GM12878 (cell line): ENCODE measurements at regions not wholly inside any gene's neighbourhood (a gene's known extent, or its start where the extent isn't known, plus 50 kb on each side); places are given as distances from the start of the nearest gene placed in this dataset.

Experiments
- ATAC-seq: fragments of 200-7000 bp; cut with Tn5 transposase; 3 replicates; pipeline ENCODE4 v1.9.1; 2020; ENCODE audit warnings: mild to moderate bottlenecking, moderate library complexity
- BruUV-seq: library from RNA; stranded (reverse); fragments of 400-500 nt; replicated peaks from 2 replicates; lab custom pipeline; 2021; lab: Mats Ljungman, UMichigan
- CTCF ChIA-PET: fragments of 300-600 bp; sonication (Branson Sonifier 250); formaldehyde crosslinking; extraction: SDS; loops from one replicate; lab custom pipeline; 2021; ENCODE audit warnings: inconsistent platforms; lab: Yijun Ruan, JAX
- POLR2A ChIA-PET: fragments of 350-600 bp; formaldehyde crosslinking; extraction: SDS; loops from one replicate; lab custom pipeline; 2021; ENCODE audit warnings: inconsistent platforms; lab: Charles Lee
- RAD21 ChIA-PET: fragments of 300-600 bp; sonication (Branson Sonifier 250); formaldehyde crosslinking; loops from one replicate; lab custom pipeline; 2023; ENCODE audit warnings: antibody characterized with exemption; ENCODE audit not compliant: unreplicated experiment; lab: Charles Lee
- SMC1A ChIA-PET: fragments of 300-600 bp; sonication (Branson Sonifier 250); formaldehyde crosslinking; loops from one replicate; lab custom pipeline; 2023; ENCODE audit not compliant: unreplicated experiment, uncharacterized antibody; lab: Charles Lee
- DNase-seq: peaks from one replicate; pipeline ENCODE4 v3.0.0-alpha.2; 2011; ENCODE audit warnings: low read depth, low spot score
- FAIRE-seq: peaks from 3 replicates; lab custom pipeline; 2011; peaks lifted over from hg19 to GRCh38; lab: Jason Lieb, UNC
- H2AFZ ChIP-seq: 2 replicates; pipeline ENCODE4 v1.6.0; 2011; ENCODE audit warnings: low read depth, low read length, control low read depth; ENCODE audit not compliant: control insufficient read depth
- H3K27ac ChIP-seq: 2 replicates; pipeline ENCODE4 v1.5.1; 2011; ENCODE audit warnings: control low read depth; ENCODE audit not compliant: control insufficient read depth, insufficient read depth
- H3K27me3 ChIP-seq, 2 experiments: replicated peaks in 1 of 2; 2 replicates each; pipeline versions ENCODE4 v1.6.0 to v1.6.1; 2011; ENCODE audit warnings: low read length in 1 of 2; ENCODE audit not compliant: control insufficient read depth in 2 of 2, insufficient read depth in 2 of 2
- H3K36me3 ChIP-seq, 2 experiments: 2 replicates each; pipeline ENCODE4 v1.5.1; 2011; ENCODE audit warnings: low read length in 1 of 2; ENCODE audit not compliant: control insufficient read depth in 2 of 2, insufficient read depth in 2 of 2
- H3K4me1 ChIP-seq: 2 replicates; pipeline ENCODE4 v1.6.1; 2011; ENCODE audit warnings: mild to moderate bottlenecking, low read length, moderate library complexity, mixed read lengths; ENCODE audit not compliant: control insufficient read depth, insufficient read depth
- H3K4me2 ChIP-seq: 2 replicates; pipeline ENCODE4 v1.6.0; 2011; ENCODE audit warnings: control low read depth; ENCODE audit not compliant: control insufficient read depth, insufficient read depth
- H3K4me3 ChIP-seq: fragments of 200-600 bp; sonication (generic); 2 replicates; pipeline ENCODE4 v1.5.1; 2016
- H3K79me2 ChIP-seq: 2 replicates; pipeline ENCODE4 v1.6.0; 2011; ENCODE audit warnings: low read length; ENCODE audit not compliant: control insufficient read depth, insufficient read depth
- H3K9ac ChIP-seq: 2 replicates; pipeline ENCODE4 v1.8.0; 2011; ENCODE audit warnings: low read length, control low read depth, mixed read lengths; ENCODE audit not compliant: control insufficient read depth, insufficient read depth
- H3K9me3 ChIP-seq: replicated peaks from 3 replicates; pipeline ENCODE4 v1.5.1; 2011; ENCODE audit warnings: mild to moderate bottlenecking, low read length; ENCODE audit not compliant: control insufficient read depth, insufficient read depth
- H4K20me1 ChIP-seq: 2 replicates; pipeline ENCODE4 v1.6.0; 2011; ENCODE audit not compliant: control insufficient read depth, insufficient read depth
- ASH2L ChIP-seq: fragments of 300-600, 200-600 bp; sonication (generic); IDR thresholded peaks from 2 replicates; pipeline ENCODE4 v1.6.1; 2017; ENCODE audit warnings: low read depth, mild to moderate bottlenecking, borderline replicate concordance
- ATF2 ChIP-seq: IDR thresholded peaks from 2 replicates; pipeline ENCODE4 v1.6.1; 2012; ENCODE audit warnings: low read length, inconsistent platforms
- BCL11A ChIP-seq: IDR thresholded peaks from 2 replicates; pipeline ENCODE4 v1.6.1; 2011; ENCODE audit warnings: low read depth, low read length
- CEBPB ChIP-seq, 2 experiments: fragments of 150-350 bp in 1 of 2; IDR thresholded peaks; 2 replicates each; pipeline ENCODE4 v1.6.1; 2012 to 2014; ENCODE audit warnings: low read depth in 2 of 2, low read length in 2 of 2, borderline replicate concordance in 1 of 2, inconsistent platforms in 1 of 2
- EP300 ChIP-seq, 2 experiments: fragments of 150-350 bp in 1 of 2; IDR thresholded peaks; 2 replicates each; pipeline ENCODE4 v1.6.1; 2011 to 2012; ENCODE audit warnings: low read depth in 2 of 2, low read length in 2 of 2, borderline replicate concordance in 1 of 2, improper control_type of control experiment in 1 of 2, inconsistent platforms in 1 of 2; ENCODE audit not compliant: control insufficient read depth in 1 of 2
- HDAC6 ChIP-seq: fragments of 200-600 bp; sonication (generic); IDR thresholded peaks from one replicate; pipeline ENCODE4 v1.8.0; 2017; ENCODE audit warnings: antibody characterized with exemption; ENCODE audit not compliant: unreplicated experiment
- KDM1A ChIP-seq: fragments of 200-600 bp; sonication (generic); IDR thresholded peaks from 2 replicates; pipeline ENCODE4 v1.6.1; 2016; ENCODE audit warnings: borderline replicate concordance
- SRF ChIP-seq, 2 experiments: IDR thresholded peaks; 2 replicates each; pipeline ENCODE4 v1.6.1; 2011; ENCODE audit warnings: low read depth in 2 of 2, low read length in 2 of 2, mild to moderate bottlenecking in 1 of 2, moderate library complexity in 1 of 2
- TCF3 ChIP-seq: IDR thresholded peaks from 2 replicates; pipeline ENCODE4 v1.6.1; 2012; ENCODE audit warnings: low read depth, mild to moderate bottlenecking, low read length, borderline replicate concordance; ENCODE audit not compliant: insufficient read depth
- ZNF217 ChIP-seq: fragments of 450-650 bp; IDR thresholded peaks from 2 replicates; pipeline ENCODE4 v1.6.1; 2017; ENCODE audit warnings: antibody characterized with exemption, mild to moderate bottlenecking
- WGBS: methylation state at CpG from one replicate; pipeline ENCODE4 v1.1.6; 2016; ENCODE audit warnings: low lambda C conversion rate; ENCODE audit not compliant: insufficient replicate concordance, insufficient coverage; ENCODE audit errors: missing lambda C conversion rate; 5-methylcytosine and 5-hydroxymethylcytosine counted together
- in situ Hi-C: fragments of 300-500 bp; cut with MboI; formaldehyde crosslinking; loops from 9 replicates; pipeline ENCODE4 v1.14.3; 2018; ENCODE audit warnings: mixed read lengths
- intact Hi-C: fragments of 100-400 bp; cut with micrococcal nuclease; formaldehyde crosslinking; loops from one replicate; pipeline ENCODE4 v1.14.2; 2022; ENCODE audit not compliant: unreplicated experiment

- no peaks in the 10 kb centered on the region for H3K27me3 ChIP-seq
- FAIRE-seq: no peak
- CTCF ChIA-PET: interaction anchor here (1.0 kb wide), 1 partner anchor 42 kb away, joined by 3 read pairs; no protein-coding TSS in a partner anchor
- no peak for DNase-seq
- no peaks in the 10 kb centered on the region for H3K79me2 ChIP-seq
- SMC1A ChIA-PET: interaction anchor here (1.0 kb wide), 1 partner anchor 9 kb away, joined by 3 read pairs; no protein-coding TSS in a partner anchor
- no peak for ATAC-seq
- no peaks in the 10 kb centered on the region for H3K4me1 ChIP-seq
- POLR2A ChIA-PET: no interaction called here
- BruUV-seq: no TSS peak
- intact Hi-C loops: no loop called here
- no peak overlapping the region for H3K9ac ChIP-seq
- in situ Hi-C loops: no loop called here
- H4K20me1 ChIP-seq: no peaks in the 10 kb centered on the region
- H3K36me3 ChIP-seq: no peaks in the 10 kb centered on the region
- no peaks in the 10 kb centered on the region for H3K9me3 ChIP-seq
- H3K27ac ChIP-seq: no peak overlapping the region
- no peak overlapping the region for H3K4me3 ChIP-seq
- no peak overlapping the region for H3K4me2 ChIP-seq
- 27% methylated on average over 1 of the region's 1 CpG for WGBS
- no peak for TF ChIP-seq ZNF217
- TF ChIP-seq ASH2L: no peak
- no peak for TF ChIP-seq BCL11A
- TF ChIP-seq ATF2: no peak
- no peak for TF ChIP-seq KDM1A
- TF ChIP-seq TCF3: no peak
- TF ChIP-seq HDAC6: no peak
- no peak for TF ChIP-seq CEBPB (IDR thresholded peaks at IDR 0.05; ENCODE audit: borderline replicate concordance in 1 of 2, low read depth in 2 of 2, low read length in 2 of 2)
- no peak for TF ChIP-seq EP300 (IDR thresholded peaks at IDR 0.05; ENCODE audit: borderline replicate concordance in 1 of 2, control insufficient read depth in 1 of 2, low read depth in 2 of 2, low read length in 2 of 2)
- TF ChIP-seq SRF (IDR thresholded peaks at IDR 0.05; ENCODE audit: low read depth in 2 of 2, low read length in 2 of 2): no peak
- RAD21 ChIA-PET: no interaction called here
- no peak overlapping the region for H2AFZ ChIP-seq
These were observed 314.5 kb upstream of the LMO3 start for GRCh38 chr12:16920451-16920850.
